Chondrocyte (in vitro differentiated cells): ENCODE measurements at regions not wholly inside any gene's neighbourhood (a gene's known extent, or its start where the extent isn't known, plus 50 kb on each side); places are given as distances from the start of the nearest gene placed in this dataset.

Source experiments
- DNase-seq: peaks from one replicate; pipeline ENCODE4 v3.0.0; 2021; ENCODE audit warnings: mixed read lengths, low spot score
- H3K27ac Mint-ChIP-seq: one replicate; pipeline ENCODE4 v1.8.0; 2021; ENCODE audit warnings: mild to moderate bottlenecking, moderate library complexity, mixed read lengths; ENCODE audit not compliant: unreplicated experiment
- H3K27me3 Mint-ChIP-seq: 2 replicates; pipeline ENCODE4 v1.8.0; 2021; ENCODE audit warnings: low read depth, mixed read lengths
- H3K36me3 Mint-ChIP-seq: 2 replicates; pipeline ENCODE4 v1.8.0; 2021; ENCODE audit warnings: low read depth, mixed read lengths
- H3K4me1 Mint-ChIP-seq: 2 replicates; pipeline ENCODE4 v1.8.0; 2021; ENCODE audit warnings: low read depth, mild to moderate bottlenecking, mixed read lengths
- H3K4me3 Mint-ChIP-seq: one replicate; pipeline ENCODE4 v1.8.0; 2021; ENCODE audit warnings: mild to moderate bottlenecking, moderate library complexity, mixed read lengths; ENCODE audit not compliant: unreplicated experiment
- H3K9me3 Mint-ChIP-seq: 2 replicates; pipeline ENCODE4 v1.8.0; 2021; ENCODE audit warnings: low read depth, mixed read lengths
- CTCF ChIP-seq: fragments of 200-600 bp; sonication (generic); IDR thresholded peaks from 2 replicates; pipeline ENCODE4 v1.5.0; 2021; ENCODE audit warnings: antibody characterized with exemption, mild to moderate bottlenecking, moderate library complexity

- H3K9me3 Mint-ChIP-seq, result peaks cover 11% of the 10 kb centered on the region
Measured at GRCh38 chr4:27604692-27605091, 744.1 kb downstream of the STIM2 start.

GRCh38 chr4:27616166-27616565 lies 755.5 kb downstream of the STIM2 start:
- peaks cover 2% of the 10 kb centered on the region for H3K9me3 Mint-ChIP-seq
- H3K4me1 Mint-ChIP-seq, result peaks cover 7% of the 10 kb centered on the region
- TF ChIP-seq CTCF, result no peak
- DNase-seq, result no peak
- peaks cover 15% of the 10 kb centered on the region for H3K27me3 Mint-ChIP-seq
- H3K36me3 Mint-ChIP-seq, result no peaks in the 10 kb centered on the region
- no peak overlapping the region for H3K27ac Mint-ChIP-seq
- no peak overlapping the region for H3K4me3 Mint-ChIP-seq

More at GRCh38 chr4:27604692-27605091, 744.1 kb downstream of the STIM2 start:
- Mint-ChIP-seq H3K36me3 (no peaks in the 10 kb centered on the region), H3K27ac (no peak overlapping the region), H3K4me3 (no peak overlapping the region), H3K4me1 (no peaks in the 10 kb centered on the region), H3K27me3 (peaks cover 2% of the 10 kb centered on the region)
- DNase-seq, result no peak
- no peak for TF ChIP-seq CTCF

- no peak for TF ChIP-seq CTCF
- Mint-ChIP-seq H3K9me3 (no peaks in the 10 kb centered on the region), H3K36me3 (no peaks in the 10 kb centered on the region), H3K27ac (no peak overlapping the region), H3K27me3 (no peaks in the 10 kb centered on the region), H3K4me1 (peaks cover 7% of the 10 kb centered on the region), H3K4me3 (no peak overlapping the region)
- DNase-seq, result no peak
Measured at GRCh38 chr4:27619435-27619834, 758.8 kb downstream of the STIM2 start.

GRCh38 chr4:27620886-27621285 lies 760.2 kb downstream of the STIM2 start:
- Mint-ChIP-seq H3K27ac (no peak overlapping the region), H3K4me1 (peaks cover 7% of the 10 kb centered on the region), H3K36me3 (no peaks in the 10 kb centered on the region), H3K9me3 (no peaks in the 10 kb centered on the region), H3K4me3 (no peak overlapping the region), H3K27me3 (no peaks in the 10 kb centered on the region)
- TF ChIP-seq CTCF, result no peak
- DNase-seq, result no peak

- Mint-ChIP-seq H3K36me3 (no peaks in the 10 kb centered on the region), H3K4me3 (no peak overlapping the region), H3K9me3 (no peaks in the 10 kb centered on the region), H3K27me3 (peaks cover 2% of the 10 kb centered on the region), H3K27ac (no peak overlapping the region), H3K4me1 (no peaks in the 10 kb centered on the region)
- DNase-seq, result no peak
- TF ChIP-seq CTCF, result no peak
Measured at GRCh38 chr4:27624749-27625148, 764.1 kb downstream of the STIM2 start.
